ENCODE measurements at regions not wholly inside any gene's neighbourhood (a gene's known extent, or its start where the extent isn't known, plus 50 kb on each side); places are given as distances from the start of the nearest gene placed in this dataset.

GRCh38 chr10:61608255-61609033 lies 54.3 kb upstream of the CABCOCO1 start:
- TF ChIP-seq EZH2phosphoT487 (IDR thresholded peaks at IDR 0.05; ENCODE audit: insufficient read depth, low read depth) (no peak), EZH2 (IDR thresholded peaks at IDR 0.05; ENCODE audit: insufficient read depth, poor library complexity, severe bottlenecking) (no peak)
